GM13977 (cell line): ENCODE measurements at regions not wholly inside any gene's neighbourhood (a gene's known extent, or its start where the extent isn't known, plus 50 kb on each side); places are given as distances from the start of the nearest gene placed in this dataset.

ENCODE experiments used
- DNase-seq: peaks from one replicate; pipeline ENCODE4 v3.0.0; 2012; ENCODE audit warnings: low spot score
- CTCF ChIP-seq: IDR thresholded peaks from 2 replicates; pipeline ENCODE4 v1.5.1; 2012; ENCODE audit warnings: mild to moderate bottlenecking, control low read depth; ENCODE audit not compliant: insufficient read depth; ENCODE audit errors: extremely low read depth, missing control alignments
- in situ Hi-C: fragments of 300-500 bp; cut with MboI; formaldehyde crosslinking; loops from one replicate; pipeline ENCODE4 v1.12.0; 2022; ENCODE audit warnings: low sequenced_read_pairs, low pct_unique_long_range_greater_than_20kb, mixed read lengths, inconsistent platforms; ENCODE audit not compliant: unreplicated experiment

DNA sequence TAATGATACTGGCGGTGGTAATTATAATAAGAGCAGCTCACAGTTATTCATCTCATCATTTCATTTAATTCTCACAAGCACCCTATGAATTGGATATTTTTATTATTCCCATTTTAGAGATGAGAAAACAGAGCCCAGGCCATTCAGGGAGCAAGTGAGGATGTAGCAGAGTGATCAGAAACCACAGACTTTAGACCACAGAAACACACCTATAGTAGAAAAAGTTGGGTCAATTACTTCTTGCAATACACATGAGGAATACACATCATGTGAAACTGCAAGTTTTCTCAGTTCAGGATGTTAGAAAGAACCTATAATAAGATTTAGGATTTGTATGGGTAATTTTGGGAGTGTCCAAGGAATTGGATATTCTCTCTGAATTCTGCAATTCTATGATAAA is 278.0 kb downstream of the ADRA2A start:
- no peak for TF ChIP-seq CTCF
- in situ Hi-C loops, result no loop called here
- no peak for DNase-seq

DNA sequence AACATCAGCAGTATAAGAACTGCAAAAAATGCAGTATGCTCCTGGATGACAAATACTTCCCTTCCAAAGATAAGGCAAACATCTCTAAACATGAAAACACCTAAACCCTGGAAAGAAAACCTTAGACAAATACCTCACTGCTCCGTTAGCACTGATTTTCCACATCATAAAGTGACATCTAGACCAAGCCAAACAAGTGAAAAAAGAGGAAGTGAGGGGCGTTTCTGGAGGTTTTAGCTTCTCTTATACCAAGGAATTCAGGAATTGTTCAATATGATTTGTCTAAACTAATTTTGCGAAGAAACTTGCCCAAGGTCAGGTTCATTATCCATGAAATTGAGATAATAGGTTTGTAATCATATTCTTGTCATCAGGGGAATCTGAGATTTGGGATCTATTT is 279.7 kb downstream of the ADRA2A start:
- TF ChIP-seq CTCF, result no peak
- no peak for DNase-seq
- in situ Hi-C loops, result no loop called here

- no peak for TF ChIP-seq CTCF
- in situ Hi-C loops, result no loop called here
- DNase-seq, result no peak
These were observed 281.0 kb downstream of the ADRA2A start for GRCh38 chr10:111357859-111358258.

DNA sequence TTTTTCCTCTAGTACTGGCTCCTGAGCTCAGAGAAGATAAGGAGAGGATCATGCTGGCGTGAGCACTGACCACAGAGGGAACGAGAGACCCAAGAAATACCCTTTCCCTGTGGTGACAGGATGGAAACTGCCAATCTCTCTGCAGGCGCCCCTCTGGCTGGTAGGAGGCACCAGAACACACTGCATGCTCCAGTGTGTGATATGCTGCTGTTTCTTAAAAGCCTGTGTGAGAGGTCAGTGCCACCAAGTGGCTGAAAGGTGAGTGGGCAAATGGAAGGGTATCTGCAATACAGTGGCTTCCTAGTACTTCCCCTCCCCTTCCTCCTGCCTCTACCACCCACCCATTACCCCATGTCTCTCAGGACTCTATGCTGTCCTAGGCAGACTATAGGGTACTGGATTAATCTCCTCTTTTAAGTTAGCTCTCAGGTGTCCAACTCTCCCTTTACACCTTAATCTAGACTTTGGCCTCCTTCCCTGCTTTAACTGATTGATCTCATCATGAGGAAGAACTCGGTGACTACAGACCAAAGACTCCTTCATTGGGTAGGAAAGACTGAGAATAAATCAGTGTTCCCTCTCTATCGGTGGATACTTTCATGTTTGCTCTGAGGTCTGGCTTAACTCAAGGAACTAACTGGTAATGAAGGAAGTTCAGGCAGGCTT is 283.6 kb downstream of the ADRA2A start:
- peak; percentile 61 for TF ChIP-seq CTCF
- peak; percentile 10 for DNase-seq
- in situ Hi-C loops, result no loop called here

DNA sequence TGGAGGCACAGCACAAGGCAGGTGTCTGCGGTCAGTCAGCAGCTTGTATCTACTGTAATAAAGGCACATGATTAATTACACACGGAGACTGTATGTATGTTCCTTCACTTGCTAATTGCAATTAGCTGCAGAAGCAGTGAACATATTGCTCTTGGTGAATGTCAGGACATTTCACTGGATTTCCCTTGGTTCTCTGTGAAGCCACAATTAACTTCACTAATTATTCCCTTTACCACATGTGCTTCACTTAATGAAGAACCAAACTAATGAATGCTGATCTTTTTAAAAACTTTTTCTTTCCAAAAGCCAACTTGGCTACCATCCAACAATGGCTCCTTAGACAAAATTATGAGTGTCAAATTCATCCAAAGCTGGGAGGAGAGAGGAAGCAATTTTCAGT is 290.7 kb downstream of the ADRA2A start:
- TF ChIP-seq CTCF, result no peak
- DNase-seq, result no peak
- in situ Hi-C loops, result no loop called here

GRCh38 chr10:111370101-111370500 is 293.3 kb downstream of the ADRA2A start:
- in situ Hi-C loops, result no loop called here
- TF ChIP-seq CTCF, result no peak
- DNase-seq, result no peak
